ENCODE measurements at regions not wholly inside any gene's neighbourhood (a gene's known extent, or its start where the extent isn't known, plus 50 kb on each side); places are given as distances from the start of the nearest gene placed in this dataset.
"Not testable (repeated sequence)": the region's sequence is repeated elsewhere in the genome, so short reads cannot be mapped to it uniquely, and the experiment has no call there.

DNA sequence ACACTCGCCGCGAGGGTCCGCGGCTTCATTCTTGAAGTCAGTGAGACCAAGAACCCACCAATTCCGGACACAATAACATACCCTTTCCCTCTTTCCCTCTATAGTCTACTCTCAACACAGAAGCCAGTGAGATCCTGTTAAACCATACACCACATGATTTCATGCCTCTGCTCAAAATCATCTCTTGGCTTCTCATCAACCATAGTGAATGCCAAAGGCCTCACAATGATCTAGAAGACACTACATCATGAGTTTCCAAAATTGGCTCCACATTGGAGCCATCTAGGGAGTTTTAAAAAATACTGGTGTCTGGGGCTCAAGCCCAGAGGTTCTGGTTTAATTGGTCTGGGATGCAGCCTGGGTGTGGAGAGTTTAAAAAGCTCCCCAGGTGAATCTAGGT lies 124.5 kb downstream of the EFNB1 start:
- TF ChIP-seq, protein P1, sequence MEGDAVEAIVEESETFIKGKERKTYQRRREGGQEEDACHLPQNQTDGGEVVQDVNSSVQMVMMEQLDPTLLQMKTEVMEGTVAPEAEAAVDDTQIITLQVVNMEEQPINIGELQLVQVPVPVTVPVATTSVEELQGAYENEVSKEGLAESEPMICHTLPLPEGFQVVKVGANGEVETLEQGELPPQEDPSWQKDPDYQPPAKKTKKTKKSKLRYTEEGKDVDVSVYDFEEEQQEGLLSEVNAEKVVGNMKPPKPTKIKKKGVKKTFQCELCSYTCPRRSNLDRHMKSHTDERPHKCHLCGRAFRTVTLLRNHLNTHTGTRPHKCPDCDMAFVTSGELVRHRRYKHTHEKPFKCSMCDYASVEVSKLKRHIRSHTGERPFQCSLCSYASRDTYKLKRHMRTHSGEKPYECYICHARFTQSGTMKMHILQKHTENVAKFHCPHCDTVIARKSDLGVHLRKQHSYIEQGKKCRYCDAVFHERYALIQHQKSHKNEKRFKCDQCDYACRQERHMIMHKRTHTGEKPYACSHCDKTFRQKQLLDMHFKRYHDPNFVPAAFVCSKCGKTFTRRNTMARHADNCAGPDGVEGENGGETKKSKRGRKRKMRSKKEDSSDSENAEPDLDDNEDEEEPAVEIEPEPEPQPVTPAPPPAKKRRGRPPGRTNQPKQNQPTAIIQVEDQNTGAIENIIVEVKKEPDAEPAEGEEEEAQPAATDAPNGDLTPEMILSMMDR (IDR thresholded peaks at IDR 0.05; ENCODE audit: low read depth, low read length): no peak
- ChIA-PET CTCF (no interaction called here), POLR2A (no interaction called here)
- Histone ChIP-seq H3K4me3 (ENCODE audit: low read depth, low read length) (no peak overlapping the region), H3K27ac (ENCODE audit: low read depth, low read length) (no peak overlapping the region), H3K27me3 (ENCODE audit: control insufficient read depth, insufficient read depth, low read length) (peaks cover 4% of the 10 kb centered on the region), H3K9me3 (ENCODE audit: control insufficient read depth, insufficient read depth, low read length) (no peaks in the 10 kb centered on the region; the same call in 1 of the 2 replicates)
- no peak for DNase-seq (ENCODE audit: low read depth, low spot score)

DNA sequence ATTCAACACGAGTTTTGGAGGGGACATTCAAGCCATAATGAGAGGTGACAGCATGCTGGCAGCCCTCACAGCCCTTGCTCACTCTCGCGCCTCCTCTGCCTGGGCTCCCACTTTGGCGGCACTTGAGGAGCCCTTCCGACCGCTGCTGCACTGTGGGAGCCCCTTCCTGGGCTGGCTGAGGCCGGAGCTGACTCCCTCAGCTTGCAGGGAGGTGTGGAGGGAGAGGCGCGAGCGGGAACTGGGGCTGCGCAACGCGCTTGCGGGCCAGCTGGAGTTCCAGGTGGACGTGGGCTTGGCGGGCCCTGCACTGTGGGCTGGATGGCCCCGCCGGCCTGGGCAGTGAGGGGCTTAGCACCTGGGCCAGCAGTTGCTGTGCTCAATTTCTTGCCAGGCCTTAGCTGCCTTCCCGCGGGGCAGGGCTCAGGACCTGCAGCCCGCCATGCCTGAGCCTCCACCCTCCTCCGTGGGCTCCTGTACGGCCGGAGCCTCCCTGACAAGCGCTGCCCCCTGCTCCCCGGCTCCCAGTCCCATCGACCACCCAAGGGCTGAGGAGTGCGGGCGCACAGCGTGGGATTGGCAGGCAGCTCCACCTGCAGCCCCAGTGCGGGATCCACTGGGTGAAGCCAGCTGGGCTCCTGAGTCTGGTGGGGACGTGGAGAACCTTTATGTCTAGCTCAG lies 123.3 kb downstream of the EFNB1 start:
- POLR2A ChIA-PET; H3K27ac ChIP-seq (ENCODE audit: low read depth, low read length); CTCF ChIA-PET; H3K27me3 ChIP-seq (ENCODE audit: control insufficient read depth, insufficient read depth, low read length); H3K4me3 ChIP-seq (ENCODE audit: low read depth, low read length); H3K9me3 ChIP-seq (ENCODE audit: control insufficient read depth, insufficient read depth, low read length); DNase-seq (ENCODE audit: low read depth, low spot score): not testable (repeated sequence)

DNA sequence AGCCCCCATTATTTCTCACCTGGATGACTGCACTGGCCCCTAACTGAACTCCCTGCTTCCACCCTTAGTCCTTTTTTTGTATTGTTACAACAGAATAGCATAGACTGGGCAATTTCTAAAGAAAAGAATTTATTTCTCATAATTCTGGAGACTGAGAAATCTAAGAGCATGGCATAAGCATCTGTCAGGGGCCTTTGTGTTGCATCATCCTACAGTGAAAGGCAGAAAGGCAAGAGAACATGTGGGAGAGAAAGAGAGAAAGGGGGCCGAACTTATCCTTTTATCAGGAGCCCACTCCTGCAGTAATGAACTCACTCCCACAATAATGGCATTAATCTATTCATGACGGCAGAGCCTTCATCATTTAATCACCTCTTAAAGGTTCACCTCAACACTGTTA lies 122.1 kb downstream of the EFNB1 start:
- TF ChIP-seq, protein P1 (IDR thresholded peaks at IDR 0.05; ENCODE audit: low read depth, low read length): no peak
- Histone ChIP-seq H3K4me3 (ENCODE audit: low read depth, low read length) (no peak overlapping the region), H3K27me3 (ENCODE audit: control insufficient read depth, insufficient read depth, low read length) (peaks cover 4% of the 10 kb centered on the region), H3K27ac (ENCODE audit: low read depth, low read length) (no peak overlapping the region), H3K9me3 (ENCODE audit: control insufficient read depth, insufficient read depth, low read length) (no peaks in the 10 kb centered on the region; the same call in 1 of the 2 replicates)
- no peak for DNase-seq (ENCODE audit: low read depth, low spot score)
- ChIA-PET CTCF (no interaction called here), POLR2A (no interaction called here)

DNA sequence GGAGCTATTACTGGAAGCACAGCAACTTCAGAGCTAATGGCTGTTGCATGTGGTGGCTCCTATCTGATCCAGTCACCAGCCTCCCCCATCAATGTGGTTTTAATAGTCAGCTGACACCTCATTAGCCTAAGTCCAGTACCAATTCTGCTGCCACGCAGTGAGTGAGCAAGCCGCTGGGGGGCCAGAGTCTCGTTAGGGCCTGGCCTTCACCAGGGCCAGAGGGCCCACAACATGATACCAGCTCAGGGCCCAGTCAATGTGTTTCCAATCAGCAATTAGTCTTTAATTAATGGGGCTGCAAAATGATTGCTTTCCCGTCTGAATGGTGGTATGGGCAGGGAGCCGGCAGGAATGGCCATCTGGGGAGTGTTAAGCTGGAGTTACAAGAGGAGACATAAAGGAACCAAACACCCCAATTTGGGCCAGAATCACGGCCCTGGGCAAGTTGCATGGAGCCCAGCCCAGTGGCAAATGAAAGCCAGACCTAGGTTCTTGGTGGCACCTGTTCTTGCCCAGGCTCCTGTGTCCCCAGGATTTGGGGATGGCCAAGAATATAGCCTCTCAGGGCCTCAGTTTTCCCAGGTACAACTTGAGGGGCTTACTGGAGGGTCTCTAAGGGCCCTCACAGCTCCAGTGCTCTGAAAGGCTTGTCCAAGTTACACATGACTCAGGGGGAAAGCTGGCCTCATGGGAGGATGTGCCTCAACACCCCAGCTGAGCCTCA lies 119.2 kb downstream of the EFNB1 start:
- no peak overlapping the region for H3K4me3 ChIP-seq (ENCODE audit: low read depth, low read length)
- H3K9me3 ChIP-seq (ENCODE audit: control insufficient read depth, insufficient read depth, low read length): no peaks in the 10 kb centered on the region
- H3K27ac ChIP-seq (ENCODE audit: low read depth, low read length): no peak overlapping the region
- POLR2A ChIA-PET: no interaction called here
- H3K27me3 ChIP-seq (ENCODE audit: control insufficient read depth, insufficient read depth, low read length): no peaks in the 10 kb centered on the region
- TF ChIP-seq, protein P1 (IDR thresholded peaks at IDR 0.05; ENCODE audit: low read depth, low read length): no peak
- no peak for DNase-seq (ENCODE audit: low read depth, low spot score)
- CTCF ChIA-PET: no interaction called here

DNA sequence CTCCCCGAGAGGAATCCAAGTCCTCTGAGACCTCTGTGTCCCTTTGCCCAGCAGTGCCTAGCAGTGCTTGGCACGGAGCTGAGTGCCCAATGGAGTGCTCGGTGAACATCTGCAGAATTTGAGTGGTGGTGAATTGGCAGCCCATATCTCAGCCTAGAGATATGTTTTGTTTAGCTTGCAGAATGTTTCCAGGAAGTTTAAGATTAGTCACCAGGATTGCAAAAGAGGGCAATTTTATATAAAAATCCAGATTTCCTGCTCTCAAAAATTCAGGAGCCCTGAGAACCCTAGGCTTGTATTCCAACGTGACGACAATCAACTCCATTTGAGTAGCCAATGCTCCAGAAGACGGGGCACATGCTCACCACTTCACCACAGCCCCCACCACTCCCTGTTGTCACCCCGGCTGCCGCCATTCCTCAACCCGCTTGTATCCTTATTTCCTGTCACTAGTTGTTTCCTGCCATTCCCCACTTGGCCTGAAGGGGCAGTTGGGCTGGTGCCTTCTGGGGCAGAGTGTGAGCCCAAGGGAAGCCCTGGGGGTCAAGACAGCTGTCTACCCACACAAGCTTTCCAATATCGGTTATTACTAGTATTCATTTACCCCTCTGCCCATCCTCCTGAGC lies 116.9 kb downstream of the EFNB1 start:
- POLR2A ChIA-PET: interaction anchor here (1.1 to 1.5 kb wide), 2 partner anchors 9 to 117 kb away, joined by 4 read pairs; partner anchors contain the start of gene EFNB1
- H3K27ac ChIP-seq (ENCODE audit: low read depth, low read length): no peak overlapping the region
- no peak for DNase-seq (ENCODE audit: low read depth, low spot score)
- CTCF ChIA-PET: interaction anchor here (1.2 to 2.3 kb wide), 2 partner anchors 8 to 118 kb away, joined by 3 to 5 read pairs; no protein-coding TSS in a partner anchor
- no peak overlapping the region for H3K4me3 ChIP-seq (ENCODE audit: low read depth, low read length)
- TF ChIP-seq, protein P1 (IDR thresholded peaks at IDR 0.05; ENCODE audit: low read depth, low read length): peak; percentile 40; the same call in 1 of the 2 replicates
- H3K27me3 ChIP-seq (ENCODE audit: control insufficient read depth, insufficient read depth, low read length): no peaks in the 10 kb centered on the region
- no peaks in the 10 kb centered on the region for H3K9me3 ChIP-seq (ENCODE audit: control insufficient read depth, insufficient read depth, low read length)
